ENCODE measurements at regions not wholly inside any gene's neighbourhood (a gene's known extent, or its start where the extent isn't known, plus 50 kb on each side); places are given as distances from the start of the nearest gene placed in this dataset.

GRCh38 chr21:19321688-19322087, 918.1 kb upstream of the TMPRSS15 start:
- TF ChIP-seq CTCF (IDR thresholded peaks at IDR 0.05): no peak
- no peaks in the 10 kb centered on the region for H3K4me1 ChIP-seq
- H3K4me3 ChIP-seq: no peak overlapping the region
- H3K9me3 ChIP-seq: no peaks in the 10 kb centered on the region
- no peak for DNase-seq (ENCODE audit: low spot score in 2 of 2)
- intact Hi-C loops (cut with DNase I): no loop called here
- no peak overlapping the region for H3K27ac ChIP-seq
- H3K27me3 ChIP-seq: no peaks in the 10 kb centered on the region
- H3K36me3 ChIP-seq: no peaks in the 10 kb centered on the region

- intact Hi-C loops (cut with DNase I): no loop called here
- Histone ChIP-seq H3K4me1 (no peaks in the 10 kb centered on the region), H3K27me3 (no peaks in the 10 kb centered on the region), H3K36me3 (no peaks in the 10 kb centered on the region), H3K9me3 (no peaks in the 10 kb centered on the region), H3K4me3 (no peak overlapping the region), H3K27ac (no peak overlapping the region)
- no peak for DNase-seq (ENCODE audit: low spot score in 2 of 2)
- TF ChIP-seq CTCF (IDR thresholded peaks at IDR 0.05): no peak
Measured at GRCh38 chr21:19322360-19322759, 918.8 kb upstream of the TMPRSS15 start.

- Histone ChIP-seq H3K9me3 (no peaks in the 10 kb centered on the region), H3K27me3 (no peaks in the 10 kb centered on the region), H3K4me3 (no peak overlapping the region), H3K4me1 (no peaks in the 10 kb centered on the region), H3K36me3 (no peaks in the 10 kb centered on the region), H3K27ac (no peak overlapping the region)
- no peak for DNase-seq (ENCODE audit: low spot score in 2 of 2)
- intact Hi-C loops (cut with DNase I): no loop called here
- no peak for TF ChIP-seq CTCF (IDR thresholded peaks at IDR 0.05)
Measured at GRCh38 chr21:19326531-19327319, 923.1 kb upstream of the TMPRSS15 start.

- no peak for TF ChIP-seq CTCF (IDR thresholded peaks at IDR 0.05)
- H3K27me3 ChIP-seq: no peaks in the 10 kb centered on the region
- no peaks in the 10 kb centered on the region for H3K9me3 ChIP-seq
- no peak overlapping the region for H3K27ac ChIP-seq
- no peak overlapping the region for H3K4me3 ChIP-seq
- no peaks in the 10 kb centered on the region for H3K36me3 ChIP-seq
- no peaks in the 10 kb centered on the region for H3K4me1 ChIP-seq
- DNase-seq (ENCODE audit: low spot score in 2 of 2): no peak
- intact Hi-C loops (cut with DNase I): no loop called here
Measured at GRCh38 chr21:19328954-19329353, 925.4 kb upstream of the TMPRSS15 start.

- no peak overlapping the region for H3K4me3 ChIP-seq
- no peaks in the 10 kb centered on the region for H3K4me1 ChIP-seq
- no peak overlapping the region for H3K27ac ChIP-seq
- intact Hi-C loops (cut with DNase I): no loop called here
- no peaks in the 10 kb centered on the region for H3K27me3 ChIP-seq
- TF ChIP-seq CTCF (IDR thresholded peaks at IDR 0.05): no peak
- DNase-seq (ENCODE audit: low spot score in 2 of 2): no peak
- no peaks in the 10 kb centered on the region for H3K9me3 ChIP-seq
- H3K36me3 ChIP-seq: no peaks in the 10 kb centered on the region
Measured at GRCh38 chr21:19340303-19340702, 936.7 kb upstream of the TMPRSS15 start.
